Renal cortical epithelial cell (primary cell): ENCODE measurements at regions not wholly inside any gene's neighbourhood (a gene's known extent, or its start where the extent isn't known, plus 50 kb on each side); places are given as distances from the start of the nearest gene placed in this dataset.

ENCODE experiments used
- DNase-seq: peaks from one replicate; pipeline ENCODE4 v3.0.0-alpha.2; 2011; ENCODE audit warnings: low read depth

DNA sequence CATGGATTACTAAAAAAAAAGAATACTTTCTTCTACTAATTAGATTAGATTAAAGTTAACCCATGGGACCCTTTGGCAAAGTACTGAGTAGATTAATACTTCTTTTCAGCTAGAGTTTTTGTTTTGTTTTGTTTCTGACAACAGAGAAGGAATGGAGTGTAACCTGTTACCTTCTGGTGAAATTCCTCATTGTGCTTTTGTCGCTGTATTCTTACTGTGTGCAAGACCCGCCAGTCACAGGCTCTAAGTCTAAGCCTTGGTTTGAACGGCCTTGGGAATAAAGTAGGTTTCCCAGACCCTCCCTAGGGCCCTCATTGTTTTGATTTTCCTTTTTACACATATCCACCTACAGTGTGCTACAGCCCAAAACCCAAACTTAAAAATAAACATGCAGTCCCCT, 171.1 kb upstream of the IL12A start:
- DNase-seq = no peak

DNA sequence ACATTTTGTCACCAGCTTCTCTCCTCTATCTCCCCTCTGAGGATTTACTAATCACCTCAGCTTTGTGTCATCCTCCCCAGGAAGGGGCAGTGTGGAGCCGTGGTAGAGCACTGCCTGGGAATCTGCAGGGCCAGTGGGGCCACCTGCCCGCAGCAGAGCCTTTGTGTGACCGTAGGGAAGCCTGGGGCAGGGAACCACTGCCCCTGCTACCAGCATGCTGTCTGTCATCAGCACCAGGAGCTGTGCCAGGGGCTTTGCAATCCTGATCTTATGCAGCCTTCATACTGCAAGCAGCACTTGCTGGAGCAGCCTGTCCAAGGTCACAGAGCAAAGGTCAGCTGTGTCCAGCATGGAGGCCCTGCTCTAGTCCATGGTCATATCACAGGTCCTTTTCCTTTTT, 170.2 kb upstream of the IL12A start:
- DNase-seq = no peak

DNA sequence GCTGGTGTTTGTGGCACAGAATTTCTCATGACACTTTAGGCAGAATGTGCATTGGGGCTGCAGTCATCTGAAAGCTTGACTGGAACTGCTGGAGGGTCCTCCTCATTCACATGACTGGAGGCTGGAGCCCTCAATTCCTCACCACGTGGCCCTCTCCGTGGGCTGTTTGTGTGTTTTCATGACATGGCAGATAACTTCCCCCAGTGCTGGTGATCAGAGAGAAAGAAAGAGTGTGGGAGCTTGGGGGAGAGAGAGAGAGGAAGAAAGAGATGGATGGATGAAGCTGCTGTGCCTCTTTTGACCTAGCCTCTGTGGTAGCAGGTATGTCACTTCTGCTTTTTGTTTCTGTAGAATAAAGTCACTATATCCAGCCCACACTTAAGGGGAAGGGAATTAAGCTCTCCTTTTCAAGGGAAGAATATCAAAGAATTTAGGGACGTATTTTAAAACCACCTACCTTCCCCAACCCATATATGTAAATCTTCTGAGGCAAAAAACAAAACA, 169.6 kb upstream of the IL12A start:
- DNase-seq = no peak

DNA sequence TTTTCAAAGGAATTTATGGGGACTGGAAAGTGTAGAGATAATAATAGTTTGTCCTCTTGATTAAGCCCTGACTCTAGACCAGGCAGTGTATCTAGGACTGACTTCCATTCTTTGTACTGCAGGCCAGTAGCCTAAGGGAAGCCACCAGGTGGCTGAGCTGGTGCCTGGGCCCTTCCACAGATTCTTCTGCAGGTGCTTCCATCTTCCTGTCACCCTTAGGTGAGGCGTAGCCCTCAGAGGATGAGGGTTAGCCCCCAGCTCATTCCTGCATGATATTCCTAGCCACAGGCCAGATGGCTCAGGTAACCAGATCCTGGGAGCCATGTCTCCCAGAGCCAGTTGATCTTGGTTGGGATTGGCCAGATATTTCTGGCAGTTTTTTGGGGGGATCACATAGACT, 169.0 kb upstream of the IL12A start:
- no peak for DNase-seq

DNA sequence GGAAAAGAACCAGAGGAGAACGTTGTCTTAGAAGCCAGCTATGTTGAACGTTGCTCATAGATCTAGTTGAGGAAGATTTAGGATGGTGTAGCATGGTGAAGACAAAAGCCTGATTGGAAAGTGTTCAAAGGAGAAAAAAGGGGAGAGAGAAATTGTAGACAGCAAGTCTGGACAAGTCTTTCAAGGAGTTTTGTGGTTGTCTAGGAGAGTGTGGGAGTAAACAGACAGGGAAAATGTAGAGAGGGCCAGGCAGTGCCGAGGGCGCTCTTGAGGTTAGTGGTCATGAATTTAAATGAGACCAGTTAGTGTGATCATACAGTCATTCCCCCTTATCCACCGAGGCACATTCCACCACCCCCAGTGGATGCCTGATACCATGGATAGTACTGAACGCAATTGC, 167.5 kb upstream of the IL12A start:
- peak; percentile 63 for DNase-seq

DNA sequence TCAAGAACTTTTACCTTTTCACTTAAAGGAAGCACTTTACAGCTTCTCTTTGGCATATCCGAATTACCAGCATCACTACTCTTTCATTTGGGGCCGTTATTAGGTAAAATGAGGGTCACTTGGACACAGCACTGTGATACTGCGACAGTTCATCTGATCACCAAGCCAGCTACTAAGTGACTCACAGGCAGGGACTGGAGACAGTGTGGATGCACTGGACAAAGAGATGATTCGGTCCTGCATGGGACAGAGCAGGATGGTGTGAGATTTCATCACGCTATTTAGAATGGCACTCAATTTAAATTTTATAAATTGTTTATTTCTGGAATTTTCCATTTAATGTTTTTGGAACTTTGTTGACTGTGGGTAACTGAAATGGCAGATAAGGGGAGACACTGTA, 166.9 kb upstream of the IL12A start:
- DNase-seq = no peak

DNA sequence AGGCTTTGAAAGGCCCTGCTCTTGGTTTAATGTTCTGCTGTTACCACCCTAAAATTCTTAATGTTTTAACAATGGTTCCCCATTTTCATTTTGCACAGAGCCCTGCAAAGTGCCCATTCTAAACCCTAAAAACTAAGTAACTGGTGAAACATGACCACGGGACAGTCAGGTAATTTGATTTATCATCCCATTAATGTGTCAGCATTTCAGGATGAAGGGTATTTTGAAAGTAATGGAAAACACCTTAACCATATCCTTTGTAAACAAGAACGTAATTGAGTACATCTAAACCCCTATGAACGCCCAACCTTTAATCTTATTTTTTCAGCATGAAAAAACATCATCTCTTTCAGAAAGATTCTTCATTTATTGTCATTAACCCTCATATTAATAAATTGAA, 164.9 kb upstream of the IL12A start:
- DNase-seq = no peak

DNA sequence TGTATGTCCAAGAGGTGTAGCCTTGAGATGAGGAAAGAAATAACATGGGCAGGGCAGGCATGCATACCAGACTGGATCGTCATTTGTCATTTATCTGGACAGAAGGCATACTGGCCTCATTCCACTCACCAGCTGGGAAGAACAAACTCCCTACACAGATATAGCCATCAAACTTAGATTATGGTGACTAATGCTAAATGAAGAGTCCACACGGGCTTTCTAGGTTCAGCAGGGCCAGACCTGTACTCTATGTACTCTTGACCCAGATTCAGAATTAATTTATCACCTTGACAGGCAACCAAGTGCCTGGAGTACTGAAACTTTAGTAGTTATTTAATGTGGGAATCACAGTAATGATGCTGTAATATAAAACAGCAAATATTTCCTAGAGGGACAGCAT, 164.3 kb upstream of the IL12A start:
- peak; percentile 83 for DNase-seq

DNA sequence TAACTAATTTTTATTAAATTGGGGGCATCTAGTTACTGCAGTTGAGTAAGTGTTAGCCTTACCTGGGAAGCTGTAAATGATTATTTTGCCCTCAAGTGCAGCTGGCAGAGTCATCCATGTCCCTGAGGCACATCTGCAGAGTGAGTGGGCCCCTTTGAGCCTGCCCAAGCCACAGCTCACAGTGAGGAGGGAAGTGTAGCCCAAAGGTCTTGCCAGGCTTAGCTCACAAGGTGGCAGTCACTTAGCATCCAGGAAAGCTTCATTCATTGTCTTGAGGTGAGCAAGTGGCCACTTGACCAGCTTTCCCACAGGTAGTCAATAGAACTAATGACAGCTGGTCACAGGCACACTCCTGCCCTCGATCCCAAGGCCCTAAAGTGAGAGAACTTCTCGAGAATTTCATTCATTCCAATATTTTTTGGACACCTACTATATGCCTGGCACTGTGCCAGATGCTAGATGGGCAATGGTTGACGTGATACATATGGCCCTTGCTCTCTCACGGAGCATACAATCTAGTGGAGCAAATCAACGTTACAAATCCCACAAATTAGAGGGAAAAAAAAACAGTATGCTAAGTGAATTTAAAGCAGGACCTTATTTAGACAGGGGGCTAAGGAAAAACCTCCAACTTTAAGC, 163.3 kb upstream of the IL12A start:
- peak; percentile 55 for DNase-seq

DNA sequence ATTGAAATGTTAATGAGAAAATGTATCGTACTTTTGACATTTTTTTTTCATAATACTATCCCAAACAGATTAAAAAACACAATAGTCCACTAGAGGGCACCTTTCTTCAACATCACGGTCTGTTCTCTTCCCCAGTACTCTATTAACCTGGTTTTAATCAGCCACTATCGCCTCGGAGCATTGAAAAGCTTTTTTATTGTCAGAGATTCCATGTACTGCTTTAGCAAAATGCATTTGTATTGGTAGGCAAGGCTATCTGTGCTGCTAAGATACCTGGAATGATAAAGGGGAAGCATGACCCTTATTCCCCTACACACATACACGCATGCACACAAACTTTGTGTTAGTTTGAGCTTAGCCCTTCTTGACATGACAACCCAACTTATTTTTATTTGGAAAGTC, 160.1 kb upstream of the IL12A start:
- DNase-seq = peak; percentile 73

DNA sequence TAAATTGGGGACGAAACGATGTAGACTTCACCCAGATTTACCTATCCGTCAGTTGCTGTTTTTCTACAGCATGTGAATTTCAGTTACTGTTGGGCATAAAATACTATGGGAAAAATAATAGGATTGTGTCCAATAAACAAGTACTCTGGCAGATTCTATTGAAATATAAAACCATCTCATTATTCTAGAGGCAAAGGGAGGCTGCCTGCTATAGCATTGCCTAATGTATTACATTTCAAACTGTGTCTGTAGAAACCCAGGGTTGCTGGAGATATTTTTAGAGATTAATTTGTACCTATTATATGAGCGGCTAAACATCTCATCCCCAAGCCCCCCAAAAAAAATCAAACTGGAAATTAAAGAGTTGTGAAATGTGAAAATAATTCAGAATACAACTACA, 159.6 kb upstream of the IL12A start:
- no peak for DNase-seq

DNA sequence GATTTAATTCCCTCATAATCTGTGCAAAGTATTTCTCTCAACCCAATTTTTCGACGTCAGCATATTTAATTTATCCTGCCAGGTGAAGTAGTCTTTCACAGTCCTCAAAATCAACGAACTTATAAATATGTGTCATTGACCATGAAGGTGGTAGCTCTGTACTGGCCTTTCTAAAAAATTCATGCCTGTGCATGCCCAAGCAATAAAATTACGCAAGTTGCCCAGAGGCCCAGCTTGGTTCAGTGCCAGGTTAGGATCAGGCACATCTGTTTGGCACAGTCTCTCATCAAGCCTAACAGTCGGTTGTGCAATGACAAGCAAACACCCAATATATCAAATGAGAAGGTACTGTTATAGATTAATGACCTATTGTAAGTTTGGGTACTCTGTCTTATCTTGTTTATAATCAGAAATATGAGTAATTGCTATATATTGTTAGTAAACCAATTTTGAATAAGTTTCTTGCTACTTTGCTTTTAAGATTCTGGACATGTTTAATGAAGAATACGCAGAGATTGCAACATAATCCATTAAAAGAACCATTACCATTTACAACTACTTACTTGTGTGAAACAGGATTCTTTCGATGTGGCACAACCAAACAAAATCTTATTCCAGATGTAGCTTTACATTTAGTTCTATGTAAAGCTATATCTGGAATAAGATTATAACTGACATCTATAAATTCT, 159.0 kb upstream of the IL12A start:
- peak; percentile 95 for DNase-seq

DNA sequence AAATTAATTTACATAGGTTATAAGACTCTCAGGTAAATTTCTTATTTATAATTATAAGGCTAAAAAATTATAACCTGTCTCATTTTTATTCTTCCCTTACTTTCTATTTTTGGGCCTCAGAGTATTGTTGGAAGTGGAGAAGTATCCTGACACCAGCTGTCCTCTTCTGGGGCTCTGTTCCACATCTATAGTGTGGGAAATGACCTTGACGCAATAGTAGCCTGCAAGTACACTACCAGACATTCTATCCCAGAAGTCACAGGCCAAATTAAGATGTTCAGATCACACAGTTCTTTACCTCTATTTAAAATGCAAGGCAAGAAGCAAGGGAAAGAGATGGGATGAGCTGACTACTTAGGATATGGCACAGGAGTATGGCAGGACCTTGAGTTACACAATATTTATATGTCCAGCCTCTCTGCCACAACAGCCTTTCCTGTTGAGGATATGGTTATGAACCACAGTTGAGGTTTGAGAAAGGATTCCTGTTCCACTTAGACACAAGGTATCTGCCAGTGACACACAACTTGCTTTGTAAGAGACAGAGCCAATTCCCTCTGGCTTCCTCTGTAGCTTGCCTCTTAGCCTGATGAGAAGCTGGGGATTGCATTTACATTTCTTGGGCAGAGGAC, 158.0 kb upstream of the IL12A start:
- DNase-seq = peak; percentile 56

DNA sequence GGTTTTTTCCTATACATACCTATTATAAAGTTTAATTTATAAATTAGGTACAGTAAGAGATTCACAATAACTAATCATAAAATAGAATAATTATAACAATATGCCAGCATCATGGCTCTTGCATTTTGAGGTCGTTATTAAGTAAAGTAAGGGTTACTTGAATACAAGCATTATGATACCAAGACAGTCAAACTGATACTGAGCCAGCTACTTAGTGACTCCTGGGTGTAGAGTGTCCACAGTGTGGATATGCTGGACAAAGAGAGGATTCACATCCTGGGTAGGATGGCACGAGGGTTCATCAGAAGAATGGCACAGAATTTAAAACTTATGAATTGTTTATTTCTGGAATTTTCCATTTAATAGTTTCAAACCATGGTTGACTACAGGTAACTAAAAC, 157.2 kb upstream of the IL12A start:
- DNase-seq = no peak

DNA sequence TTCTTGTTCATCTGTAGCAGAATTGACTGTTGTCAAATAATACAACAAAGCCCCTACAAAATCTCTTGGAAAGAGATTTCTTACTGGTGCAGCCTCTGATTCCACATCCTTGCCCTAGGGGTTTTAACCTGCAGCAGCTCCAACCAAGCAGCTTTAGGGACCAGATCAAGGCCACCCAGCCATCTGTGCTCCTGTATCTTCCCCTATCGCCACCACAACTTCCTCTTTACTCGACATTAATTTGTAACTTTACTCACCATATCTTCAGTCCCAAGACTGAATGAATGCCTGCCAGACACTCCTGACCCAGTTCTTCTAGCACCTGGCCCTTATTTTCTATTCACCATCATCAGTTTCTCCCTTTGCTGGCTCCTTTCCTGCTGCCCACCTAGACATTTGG, 156.6 kb upstream of the IL12A start:
- no peak for DNase-seq

DNA sequence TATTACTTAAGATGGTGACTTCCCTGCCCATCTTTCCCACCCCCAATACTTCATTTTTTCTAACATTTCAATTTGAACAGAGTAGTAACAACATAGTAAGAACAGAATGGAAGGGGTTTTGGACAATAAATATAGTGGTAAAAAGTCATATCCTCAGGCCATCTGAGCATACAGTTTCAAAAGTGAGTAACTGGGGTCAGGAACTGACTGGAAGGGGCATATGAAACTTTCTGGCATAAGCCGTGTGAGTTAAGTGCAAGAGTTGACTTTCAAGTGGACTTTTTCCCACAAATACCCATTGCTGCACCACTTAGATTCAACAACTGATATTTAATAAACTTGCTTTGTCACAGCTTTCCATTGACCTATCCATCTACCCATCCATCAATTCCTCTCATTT, 153.5 kb upstream of the IL12A start:
- DNase-seq = no peak

DNA sequence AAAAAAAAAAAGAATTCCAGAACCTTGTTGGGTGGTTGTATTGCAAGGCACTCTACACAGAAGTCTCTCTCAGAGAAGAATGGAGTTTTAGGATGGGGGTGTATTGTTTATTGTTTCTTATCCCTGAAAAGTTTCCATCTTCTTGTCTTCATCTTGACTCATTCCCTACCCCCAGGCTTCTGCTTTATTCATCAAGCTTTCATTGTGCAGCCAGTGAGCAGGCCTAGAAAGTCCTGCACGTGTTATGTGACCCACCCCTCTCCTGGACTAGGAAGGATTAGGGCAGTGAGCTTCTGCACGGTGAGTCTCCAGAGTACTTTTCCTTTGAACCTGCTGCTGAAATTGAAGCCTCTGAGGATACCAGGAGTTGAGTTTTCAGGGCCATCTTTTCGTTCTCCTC, 150.9 kb upstream of the IL12A start:
- DNase-seq = no peak

DNA sequence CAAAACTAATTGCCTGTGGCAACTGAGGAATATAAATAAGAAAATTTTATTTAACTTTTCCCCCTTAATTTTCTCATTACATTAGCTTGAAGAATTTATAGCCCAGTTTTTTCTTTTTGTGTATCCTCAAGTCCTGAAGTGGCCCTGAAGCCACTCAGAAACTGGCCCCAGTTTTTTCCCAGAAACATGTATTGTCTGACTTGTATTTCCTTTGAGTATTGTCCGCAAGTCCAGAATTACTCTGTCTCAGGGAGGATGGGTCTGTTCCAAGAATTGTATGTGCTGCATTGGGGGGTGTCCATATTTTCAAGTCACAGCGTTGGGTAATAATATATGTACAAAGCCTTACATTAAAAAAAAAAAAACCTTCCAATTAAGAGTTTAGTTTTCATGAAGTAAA, 149.7 kb upstream of the IL12A start:
- DNase-seq = no peak

DNA sequence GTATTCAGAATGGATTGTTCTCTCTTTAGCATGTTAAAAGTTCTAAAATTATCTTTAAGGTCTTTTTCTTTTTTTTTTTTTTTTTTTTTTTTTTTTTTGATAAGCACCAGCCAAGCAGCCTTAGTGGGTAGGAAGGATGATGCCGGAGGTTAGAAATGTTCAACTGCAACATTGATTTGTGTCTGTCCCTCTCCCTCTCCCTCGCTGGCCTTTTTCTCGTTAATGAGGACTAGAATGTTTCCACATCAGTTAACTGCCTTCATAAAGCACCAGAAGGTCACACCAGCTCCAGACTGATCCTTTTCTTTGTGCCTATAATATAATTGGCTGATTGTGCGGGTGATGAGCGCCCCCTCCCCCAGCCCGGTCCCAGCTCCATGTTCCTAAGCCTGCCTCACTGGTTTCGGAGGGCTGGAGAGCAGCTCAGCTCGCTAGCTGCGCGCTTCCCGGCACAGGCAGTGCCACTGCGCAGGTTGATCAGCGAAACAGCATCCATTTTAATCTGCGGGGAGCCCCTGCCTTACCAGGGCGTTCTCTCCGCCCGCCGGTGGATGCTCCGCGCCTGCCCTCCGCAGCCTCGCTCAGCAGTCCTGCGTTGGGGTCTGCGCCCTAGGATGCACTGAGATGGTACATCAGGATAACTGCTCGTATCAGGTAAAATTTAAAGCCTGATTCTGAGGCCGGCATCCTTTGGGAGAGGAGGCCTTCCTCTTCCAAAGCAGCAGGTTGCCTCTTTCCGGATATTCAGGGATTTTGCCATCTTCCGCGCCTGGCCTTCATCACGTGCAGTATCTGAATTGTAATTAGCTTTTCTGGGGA, 148.9 kb upstream of the IL12A start, which contains the start of gene SCHIP1:
SCHIP1 (plus strand) TSS at position 301 of the 819 bp plus-strand sequence.
- peak; percentile 36 for DNase-seq

DNA sequence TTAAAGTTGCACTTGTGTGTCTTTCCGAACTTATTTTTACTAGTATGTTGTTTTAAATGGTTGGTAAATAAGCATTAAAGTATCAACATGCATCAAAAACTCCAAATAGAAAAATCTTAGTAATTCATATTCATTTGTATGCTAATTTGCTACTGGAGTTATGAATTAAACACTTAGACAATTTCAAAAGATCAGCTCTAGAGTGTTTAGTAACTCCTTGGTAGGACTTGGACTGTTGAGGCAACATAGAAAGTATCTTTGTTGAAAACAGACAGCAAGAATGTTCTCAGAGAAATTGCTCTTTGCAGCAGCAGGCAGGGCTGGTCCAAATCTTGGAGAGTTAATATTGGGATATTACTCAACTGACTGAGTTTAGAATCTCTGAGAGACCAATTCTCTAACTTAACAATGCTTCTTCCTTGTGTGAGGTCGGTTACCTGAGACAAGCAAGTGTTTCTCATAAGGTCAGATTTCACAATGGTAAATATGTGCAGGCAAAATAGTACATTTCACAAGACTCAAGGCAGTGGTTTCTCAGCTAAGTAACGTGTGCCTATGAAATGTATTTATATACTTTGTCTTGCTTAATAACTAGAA, 147.8 kb upstream of the IL12A start:
- peak; percentile 91 for DNase-seq

DNA sequence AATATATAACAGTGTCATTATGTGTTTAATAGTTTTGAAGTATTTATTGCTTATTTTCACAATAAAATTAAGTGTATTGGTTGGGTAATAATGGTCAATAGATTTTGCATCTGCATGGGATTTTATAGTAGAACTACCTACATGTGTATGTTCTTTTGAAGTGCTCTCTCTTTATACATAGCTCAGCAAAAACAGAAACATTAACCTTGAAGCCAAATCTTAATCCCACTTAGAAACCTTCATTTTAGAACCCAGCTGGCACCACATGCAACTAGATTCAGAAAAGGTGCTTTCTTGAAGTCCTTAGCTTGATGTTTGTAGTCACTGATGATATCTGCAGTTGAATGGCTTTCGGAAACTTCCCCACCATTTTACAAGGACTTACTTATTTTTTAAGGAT, 146.9 kb upstream of the IL12A start:
- no peak for DNase-seq
